ENCODE measurements at regions not wholly inside any gene's neighbourhood (a gene's known extent, or its start where the extent isn't known, plus 50 kb on each side); places are given as distances from the start of the nearest gene placed in this dataset.

DNA sequence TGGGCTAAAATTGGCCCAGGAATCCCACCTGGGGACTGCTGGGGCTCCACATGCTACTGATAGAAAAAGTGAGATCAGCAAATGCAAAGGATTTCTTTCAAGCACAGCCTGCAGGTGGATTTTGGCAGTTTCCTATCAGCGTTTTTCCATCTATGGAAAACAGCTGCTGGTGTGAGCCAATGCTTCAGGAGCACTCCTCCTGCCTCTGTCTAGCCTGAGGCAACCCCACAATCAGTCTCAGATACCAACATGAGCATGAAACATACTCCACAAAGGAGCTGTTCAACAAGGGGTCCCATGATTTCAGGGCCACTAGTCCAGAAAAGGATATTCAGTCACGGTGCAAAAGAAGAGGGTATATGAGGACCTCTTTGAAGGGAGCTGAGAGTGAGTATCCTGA, 311.5 kb upstream of the THBS1 start:
- Histone ChIP-seq H3K36me3 (no peaks in the 10 kb centered on the region), H3K27ac (no peak overlapping the region), H3K4me3 (no peak overlapping the region), H3K4me1 (no peaks in the 10 kb centered on the region), H3K9me3 (no peaks in the 10 kb centered on the region), H3K27me3 (no peaks in the 10 kb centered on the region)
- ATAC-seq (no peak), DNase-seq (no peak)
- intact Hi-C loops (cut with DNase I), result no loop called here
- TF ChIP-seq, protein P1, sequence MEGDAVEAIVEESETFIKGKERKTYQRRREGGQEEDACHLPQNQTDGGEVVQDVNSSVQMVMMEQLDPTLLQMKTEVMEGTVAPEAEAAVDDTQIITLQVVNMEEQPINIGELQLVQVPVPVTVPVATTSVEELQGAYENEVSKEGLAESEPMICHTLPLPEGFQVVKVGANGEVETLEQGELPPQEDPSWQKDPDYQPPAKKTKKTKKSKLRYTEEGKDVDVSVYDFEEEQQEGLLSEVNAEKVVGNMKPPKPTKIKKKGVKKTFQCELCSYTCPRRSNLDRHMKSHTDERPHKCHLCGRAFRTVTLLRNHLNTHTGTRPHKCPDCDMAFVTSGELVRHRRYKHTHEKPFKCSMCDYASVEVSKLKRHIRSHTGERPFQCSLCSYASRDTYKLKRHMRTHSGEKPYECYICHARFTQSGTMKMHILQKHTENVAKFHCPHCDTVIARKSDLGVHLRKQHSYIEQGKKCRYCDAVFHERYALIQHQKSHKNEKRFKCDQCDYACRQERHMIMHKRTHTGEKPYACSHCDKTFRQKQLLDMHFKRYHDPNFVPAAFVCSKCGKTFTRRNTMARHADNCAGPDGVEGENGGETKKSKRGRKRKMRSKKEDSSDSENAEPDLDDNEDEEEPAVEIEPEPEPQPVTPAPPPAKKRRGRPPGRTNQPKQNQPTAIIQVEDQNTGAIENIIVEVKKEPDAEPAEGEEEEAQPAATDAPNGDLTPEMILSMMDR (IDR thresholded peaks at IDR 0.05), result no peak

DNA sequence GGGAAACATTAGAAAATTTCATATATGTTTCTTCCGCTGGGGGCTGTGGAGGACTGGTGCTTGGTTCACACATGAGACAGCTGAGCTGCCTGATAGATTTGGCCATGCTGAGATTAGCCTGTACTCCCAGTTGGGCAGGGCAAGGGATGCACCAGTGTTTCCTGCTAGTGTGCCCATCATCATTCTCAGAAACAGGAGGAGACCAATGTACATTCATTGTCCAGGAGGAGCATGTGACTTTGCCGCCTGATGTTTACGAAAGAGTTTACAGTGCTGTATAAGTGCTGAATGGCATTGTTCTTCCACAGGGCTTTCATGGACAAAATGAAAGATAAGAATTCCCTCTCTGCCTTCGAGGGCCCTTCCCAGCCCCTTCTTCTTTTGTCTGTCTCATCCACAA, 311.1 kb upstream of the THBS1 start:
- Histone ChIP-seq H3K36me3 (no peaks in the 10 kb centered on the region), H3K27ac (no peak overlapping the region), H3K9me3 (no peaks in the 10 kb centered on the region), H3K27me3 (no peaks in the 10 kb centered on the region), H3K4me3 (no peak overlapping the region), H3K4me1 (no peaks in the 10 kb centered on the region)
- ATAC-seq (no peak), DNase-seq (no peak)
- TF ChIP-seq, protein P1 (IDR thresholded peaks at IDR 0.05), result no peak
- intact Hi-C loops (cut with DNase I), result no loop called here

DNA sequence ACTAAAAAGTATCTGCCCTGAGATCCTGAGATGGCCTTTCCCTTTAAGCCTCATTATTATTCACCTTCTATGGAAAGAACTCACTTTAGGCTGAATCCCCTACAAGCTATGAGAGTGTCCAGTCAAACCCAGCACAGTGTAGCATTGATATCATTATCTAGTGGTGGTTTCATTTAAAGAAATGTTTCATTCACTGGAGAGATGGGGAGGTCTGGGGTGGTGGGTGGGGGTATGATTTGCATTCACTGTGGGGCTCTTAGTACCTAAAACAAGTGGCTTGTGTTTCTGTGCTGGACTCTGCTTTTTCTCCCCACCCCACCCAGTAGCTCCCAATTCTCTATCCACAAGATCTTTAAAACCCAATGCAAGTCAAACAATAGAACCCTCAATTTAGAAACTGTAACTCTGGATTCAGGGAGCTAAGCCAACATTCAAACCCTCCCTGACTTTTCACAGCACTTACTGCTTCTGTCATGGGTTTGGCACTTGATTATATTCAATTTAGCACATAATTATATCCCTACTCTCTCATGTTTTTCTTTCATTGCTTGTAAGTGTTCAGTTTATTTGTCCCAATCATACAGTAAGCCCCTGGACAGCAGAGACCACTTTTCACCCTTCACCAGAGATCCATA, 310.5 kb upstream of the THBS1 start:
- ATAC-seq, result no peak
- no peak overlapping the region for H3K4me3 ChIP-seq

DNA sequence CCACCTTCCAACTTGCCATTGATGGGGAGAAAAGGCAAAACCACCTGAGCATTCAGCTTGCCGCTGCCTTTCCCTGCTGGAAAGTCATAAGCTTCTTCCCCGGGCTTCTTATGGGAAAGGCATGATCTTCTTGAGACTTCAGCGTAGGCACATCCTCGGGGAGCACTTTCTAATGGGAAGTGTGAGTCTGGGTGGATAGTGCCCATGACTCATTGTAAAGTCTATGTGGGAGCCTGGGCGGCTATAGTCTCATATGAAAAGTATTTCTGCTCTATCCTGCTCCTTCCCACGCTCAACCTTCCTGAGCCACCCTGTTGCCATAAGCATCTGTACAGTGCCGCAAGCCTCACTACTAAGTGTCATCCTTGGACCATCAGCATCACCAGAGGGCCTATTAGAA, 309.9 kb upstream of the THBS1 start:
- Histone ChIP-seq H3K4me3 (no peak overlapping the region), H3K4me1 (no peaks in the 10 kb centered on the region), H3K27me3 (no peaks in the 10 kb centered on the region), H3K36me3 (no peaks in the 10 kb centered on the region), H3K9me3 (no peaks in the 10 kb centered on the region), H3K27ac (no peak overlapping the region)
- TF ChIP-seq, protein P1 (IDR thresholded peaks at IDR 0.05), result no peak
- ATAC-seq, result no peak
- intact Hi-C loops (cut with DNase I), result no loop called here
- DNase-seq, result no peak

More for the DNA sequence above, 310.5 kb upstream of the THBS1 start:
- no peaks in the 10 kb centered on the region for H3K36me3 ChIP-seq
- no peaks in the 10 kb centered on the region for H3K9me3 ChIP-seq
- no peaks in the 10 kb centered on the region for H3K27me3 ChIP-seq
- DNase-seq, result no peak
- TF ChIP-seq, protein P1 (IDR thresholded peaks at IDR 0.05), result no peak
- no peak overlapping the region for H3K27ac ChIP-seq
- H3K4me1 ChIP-seq, result no peaks in the 10 kb centered on the region
- intact Hi-C loops (cut with DNase I), result no loop called here

DNA sequence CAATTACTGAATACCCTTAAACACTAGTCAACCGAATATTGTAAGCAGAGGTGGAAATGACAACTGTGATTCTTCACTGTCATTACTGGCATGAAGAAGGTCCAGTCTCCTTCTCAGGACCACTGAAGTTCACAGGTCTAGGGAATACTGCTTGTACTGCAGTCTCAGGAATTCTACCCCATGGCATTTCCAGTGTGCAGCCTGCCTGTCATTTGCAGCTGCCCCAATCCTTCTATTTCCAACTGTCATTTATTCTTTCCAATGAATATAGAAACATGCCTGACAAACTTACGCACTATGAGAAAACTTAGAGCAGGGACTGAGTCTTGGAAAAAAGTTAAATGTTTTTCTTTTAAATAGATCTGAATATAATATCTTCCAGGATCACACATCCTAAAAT, 308.0 kb upstream of the THBS1 start:
- TF ChIP-seq, protein P1 (IDR thresholded peaks at IDR 0.05), result no peak
- Histone ChIP-seq H3K4me1 (no peaks in the 10 kb centered on the region), H3K36me3 (no peaks in the 10 kb centered on the region), H3K9me3 (no peaks in the 10 kb centered on the region), H3K27me3 (no peaks in the 10 kb centered on the region), H3K4me3 (no peak overlapping the region), H3K27ac (no peak overlapping the region)
- DNase-seq, result no peak
- intact Hi-C loops (cut with DNase I), result no loop called here
- no peak for ATAC-seq
